ENCODE measurements at regions not wholly inside any gene's neighbourhood (a gene's known extent, or its start where the extent isn't known, plus 50 kb on each side); places are given as distances from the start of the nearest gene placed in this dataset.

DNA sequence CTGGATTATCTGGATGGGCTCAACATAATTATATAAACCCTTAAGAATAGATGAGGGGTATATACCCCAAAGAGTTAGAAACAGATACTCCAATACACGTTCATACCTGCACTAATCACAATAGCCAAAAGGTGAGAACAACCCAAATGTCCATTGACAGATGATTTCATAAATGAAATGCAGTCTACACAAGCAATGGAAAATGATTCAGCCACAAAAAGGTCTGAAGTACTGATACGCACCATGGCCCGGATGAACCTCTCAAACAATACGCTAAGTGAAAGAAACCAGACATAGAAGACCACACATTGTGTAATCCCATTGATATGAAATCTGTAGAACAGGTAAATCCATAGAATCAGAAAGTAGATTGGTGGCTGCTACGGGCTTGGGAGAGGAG lies 316.8 kb downstream of the LPIN1 start:
- DNase-seq: no peak

DNA sequence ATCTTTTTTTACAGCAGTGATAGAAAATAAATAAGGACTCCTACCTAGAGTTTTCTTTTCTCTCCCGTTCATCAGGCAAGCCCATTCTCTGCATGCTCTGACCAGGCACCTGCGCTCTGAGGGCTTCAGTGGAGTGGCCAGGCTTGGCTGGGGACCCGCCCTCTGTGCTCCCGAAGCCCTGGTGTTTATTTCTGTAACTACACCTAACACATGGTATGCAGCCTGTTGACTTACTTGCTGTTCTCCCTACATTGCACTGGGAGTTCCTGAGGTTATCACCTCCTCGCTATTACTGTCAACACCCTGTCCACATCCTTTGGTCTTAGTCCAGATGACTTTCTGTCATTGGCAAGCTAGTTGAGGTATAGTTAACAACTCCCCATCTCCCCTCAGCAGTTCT lies 317.7 kb downstream of the LPIN1 start:
- DNase-seq: no peak

DNA sequence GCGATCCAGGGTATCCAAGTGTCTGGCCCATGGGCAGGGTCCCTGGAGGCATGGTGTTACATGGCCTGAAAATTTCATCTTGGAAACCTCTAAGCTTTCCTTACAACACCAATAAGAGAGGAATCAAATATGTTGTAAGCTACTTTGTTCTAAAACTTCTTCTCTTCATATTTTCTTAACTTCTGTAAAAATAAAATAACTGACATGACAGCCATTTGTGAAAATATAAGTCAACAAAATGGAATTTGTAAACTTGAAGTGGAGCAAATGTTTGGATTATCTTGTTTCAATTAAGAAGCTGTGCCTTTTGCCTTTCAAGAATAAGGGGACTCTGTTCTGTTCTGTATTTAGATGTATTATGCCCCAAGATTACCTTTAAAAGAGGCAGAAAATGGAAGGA lies 319.7 kb downstream of the LPIN1 start:
- no peak for DNase-seq

- DNase-seq: no peak
Observed at GRCh38 chr2:12066986-12067385, 320.6 kb downstream of the LPIN1 start.

DNA sequence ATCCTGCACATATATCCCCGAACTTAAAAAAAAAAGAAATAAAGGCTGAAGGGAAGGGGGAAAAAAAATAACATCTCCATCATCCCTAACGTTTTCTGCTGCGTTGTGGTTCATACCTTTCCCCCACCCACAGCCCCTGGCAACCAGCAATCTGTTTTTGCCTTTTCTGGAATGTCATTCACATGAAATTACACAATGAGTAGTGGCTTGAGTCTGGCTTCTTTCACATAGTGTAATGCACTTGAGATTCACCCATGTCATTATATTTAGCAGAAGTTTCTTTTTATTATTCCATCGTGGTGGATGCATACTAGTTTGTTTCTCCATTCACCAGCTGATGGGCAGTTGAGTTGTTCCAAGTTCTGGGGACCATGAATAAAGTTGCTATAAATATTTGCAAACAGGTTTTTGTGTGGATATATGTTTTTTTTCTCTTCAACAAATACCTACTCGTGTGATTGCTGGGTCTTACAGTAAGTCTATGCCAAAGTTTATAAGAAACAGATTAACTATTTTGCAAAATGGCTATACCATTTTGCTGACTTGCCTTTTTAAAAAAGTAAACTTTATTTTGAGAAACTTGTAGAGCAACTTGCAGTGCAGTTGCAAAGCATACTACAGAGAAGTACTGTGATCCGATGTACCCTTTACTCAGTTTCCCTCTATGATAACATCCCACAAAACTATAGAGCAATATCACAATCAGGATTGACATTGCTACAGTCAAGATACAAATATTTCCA lies 322.5 kb downstream of the LPIN1 start:
- no peak for DNase-seq

- DNase-seq: no peak
Observed at GRCh38 chr2:12070153-12070552, 323.7 kb downstream of the LPIN1 start.

DNA sequence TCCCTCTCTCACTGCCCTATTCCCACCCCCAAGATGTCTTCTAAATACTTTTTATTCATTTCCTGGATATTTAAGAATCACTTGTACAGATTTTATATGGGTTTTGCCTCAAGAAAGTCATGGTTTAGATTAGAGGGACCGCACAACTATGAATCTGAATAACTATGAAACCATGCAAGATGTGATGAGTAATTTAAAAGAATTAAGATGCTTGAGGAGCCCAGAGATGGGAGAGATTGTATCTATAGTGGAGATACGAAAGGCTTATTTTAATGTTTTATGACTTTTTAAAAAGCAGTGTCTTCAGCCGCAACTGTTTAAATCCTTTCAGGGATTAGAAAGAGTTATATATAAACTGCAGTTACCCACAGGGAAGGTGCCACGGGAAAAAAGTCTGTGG lies 324.1 kb downstream of the LPIN1 start:
- DNase-seq: no peak

DNA sequence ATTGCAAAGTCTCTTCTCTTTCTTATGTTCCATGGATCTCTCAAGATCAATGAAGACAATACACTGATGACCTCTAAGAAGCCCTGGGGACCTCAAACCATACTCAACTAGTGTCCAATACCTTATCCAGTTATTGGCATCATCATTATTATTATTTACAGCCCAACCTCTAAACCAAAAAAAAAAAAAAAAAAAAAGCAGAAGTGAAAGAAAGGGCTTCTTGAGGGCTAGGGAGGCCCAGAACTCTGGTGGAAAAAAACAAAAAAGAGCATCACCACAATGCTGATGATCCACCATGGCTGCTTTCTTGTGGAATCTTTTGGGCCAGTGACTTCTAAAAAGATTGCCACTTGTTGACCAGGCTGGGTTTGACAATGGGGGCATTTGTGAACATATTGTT lies 324.9 kb downstream of the LPIN1 start:
- DNase-seq: no peak

GRCh38 chr2:12073217-12073852 lies 326.9 kb downstream of the LPIN1 start:
- DNase-seq: no peak

DNA sequence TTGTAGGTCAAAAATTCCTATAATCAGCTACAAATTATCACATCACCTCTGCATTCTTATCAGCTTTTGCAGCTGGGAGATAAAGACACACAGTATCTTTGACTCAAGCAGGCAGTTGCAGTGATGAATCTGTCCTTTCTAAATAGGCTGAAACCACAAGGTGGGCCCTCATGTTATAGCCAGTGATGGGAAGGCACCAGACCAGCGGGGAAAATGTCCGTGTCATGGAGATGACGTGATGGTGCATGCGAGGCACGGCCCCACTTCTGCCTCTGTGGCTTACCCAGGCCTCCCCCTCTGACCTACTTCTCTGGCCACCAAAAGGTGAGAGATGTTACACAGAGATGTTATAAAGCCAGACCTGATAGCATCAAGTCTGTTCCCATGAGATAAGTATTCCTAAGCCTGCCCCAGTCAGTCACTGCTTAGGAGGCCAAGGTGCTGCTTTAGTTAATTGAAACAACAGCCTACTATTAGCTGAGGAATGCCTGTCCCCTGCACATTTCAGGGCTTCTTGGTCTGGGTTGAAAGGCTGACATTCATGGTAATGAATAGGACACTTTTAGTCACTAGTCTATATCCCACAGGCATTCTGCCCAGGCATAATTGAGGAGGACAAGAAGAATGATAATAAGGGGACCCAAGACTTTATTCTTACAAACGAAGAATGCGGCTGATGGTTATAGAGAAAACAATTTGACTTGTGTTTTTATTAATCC lies 327.9 kb downstream of the LPIN1 start:
- DNase-seq: no peak

GRCh38 chr2:12074845-12075217 lies 328.4 kb downstream of the LPIN1 start:
- DNase-seq: no peak

- DNase-seq: no peak
Observed at GRCh38 chr2:12075603-12076002, 329.2 kb downstream of the LPIN1 start.

DNA sequence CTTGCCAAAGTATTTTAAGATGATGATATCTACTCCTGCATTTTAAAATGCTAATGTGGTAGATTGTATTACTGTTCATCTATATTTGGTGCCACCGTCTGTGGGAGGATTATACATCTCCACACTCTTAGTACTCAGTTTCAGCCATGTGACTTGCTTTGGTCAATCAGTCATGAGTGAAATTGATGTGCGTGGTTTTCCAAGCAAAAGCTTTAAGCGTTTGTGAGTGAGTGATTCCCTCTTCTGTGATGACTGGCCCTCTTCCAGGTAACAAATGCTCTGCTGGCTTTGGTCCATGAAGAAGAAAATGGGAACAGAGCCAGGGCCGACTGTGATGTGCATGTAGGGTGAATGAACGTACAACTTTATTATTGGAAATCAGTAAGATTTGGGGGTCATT lies 330.4 kb downstream of the LPIN1 start:
- DNase-seq: peak; percentile 96

DNA sequence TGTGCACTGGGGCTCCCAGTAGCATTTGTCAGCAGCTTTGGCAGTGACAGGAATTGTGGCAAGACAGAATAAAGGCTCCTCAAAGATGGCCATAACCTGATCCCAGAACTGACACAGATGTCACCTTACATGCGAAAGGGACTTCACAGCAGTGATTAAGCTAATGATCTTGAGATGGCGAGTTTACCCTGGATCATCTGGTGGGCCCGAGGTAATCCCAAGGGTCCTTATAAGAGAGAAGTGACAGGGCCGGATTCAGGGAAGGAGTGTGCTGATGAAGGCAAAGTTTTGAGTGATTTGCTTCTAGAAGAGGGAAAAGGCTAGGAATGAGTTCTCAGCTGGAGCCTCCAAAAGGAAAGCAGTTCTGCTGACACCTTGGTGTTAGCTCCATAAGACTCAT lies 333.9 kb downstream of the LPIN1 start:
- DNase-seq: no peak

DNA sequence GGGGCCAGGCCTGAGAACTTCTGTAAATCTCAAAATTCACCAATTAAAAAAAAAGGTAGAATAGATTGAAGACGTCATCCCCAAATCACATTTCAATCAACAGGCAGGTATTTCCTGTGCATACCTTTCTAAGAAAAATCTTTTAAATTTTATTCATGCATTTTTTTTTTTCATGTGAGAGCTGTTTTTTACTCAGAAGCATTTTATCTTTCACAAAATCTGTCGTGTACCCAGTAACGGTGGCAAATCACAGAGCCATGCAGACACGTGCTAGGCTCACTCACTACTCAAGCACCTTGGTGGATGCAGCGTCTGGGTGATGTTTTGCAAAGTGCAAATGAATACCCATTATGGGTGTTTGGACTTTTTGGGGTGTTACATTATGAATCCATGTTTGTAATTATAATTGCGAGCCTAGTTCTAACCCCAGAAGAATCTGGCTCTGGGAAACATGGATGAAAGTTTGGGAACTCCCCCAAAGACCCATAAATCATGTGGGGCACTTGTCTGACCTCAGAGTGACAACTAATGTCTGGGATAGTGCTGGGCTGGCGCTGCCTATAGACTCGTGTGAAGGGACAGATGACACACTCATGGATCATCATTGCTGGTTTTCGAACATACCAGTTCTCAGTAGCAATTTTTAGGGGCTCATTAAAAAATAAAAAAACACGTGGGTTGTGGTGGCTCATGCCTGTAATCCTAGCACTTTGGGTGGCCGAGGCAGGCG lies 335.2 kb downstream of the LPIN1 start:
- DNase-seq: no peak

GRCh38 chr2:12083081-12083581 lies 336.7 kb downstream of the LPIN1 start:
- no peak for DNase-seq

- DNase-seq: no peak
Observed at GRCh38 chr2:12083713-12084419, 337.4 kb downstream of the LPIN1 start.

GRCh38 chr2:12087175-12087574 lies 340.7 kb downstream of the LPIN1 start:
- DNase-seq: no peak

DNA sequence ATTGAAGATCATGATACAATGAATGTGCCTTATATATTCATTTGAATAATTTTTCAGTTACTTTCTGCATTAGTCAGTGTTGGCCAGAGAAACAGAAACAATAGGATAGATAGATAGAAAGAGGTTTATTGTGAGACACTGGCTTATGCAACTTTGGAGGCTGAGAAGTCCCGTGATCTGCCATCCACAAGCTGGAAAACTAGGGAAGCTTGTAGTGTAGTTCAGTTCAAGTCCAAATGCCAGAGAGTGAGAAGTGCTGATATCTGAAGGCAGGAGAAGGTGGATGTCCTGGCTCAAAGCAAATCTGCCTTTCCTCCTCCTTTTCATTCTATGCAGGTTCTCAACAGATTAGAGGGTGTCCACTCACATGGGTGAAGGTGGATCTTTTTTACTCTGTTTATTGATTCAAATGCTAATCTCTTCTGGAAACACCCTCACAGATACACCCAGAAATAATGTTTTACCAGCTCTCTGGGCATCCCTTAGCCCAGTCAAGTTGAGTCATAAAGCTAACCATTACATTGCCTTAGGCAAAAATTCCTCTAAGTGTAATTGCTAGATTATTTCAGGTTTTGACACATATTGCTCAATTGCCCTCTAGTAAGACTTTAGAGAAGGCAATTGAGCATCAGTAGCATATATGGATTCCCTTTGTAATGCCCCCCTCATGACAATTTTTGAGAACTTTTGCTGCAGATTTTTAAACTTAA lies 341.4 kb downstream of the LPIN1 start:
- no peak for DNase-seq

DNA sequence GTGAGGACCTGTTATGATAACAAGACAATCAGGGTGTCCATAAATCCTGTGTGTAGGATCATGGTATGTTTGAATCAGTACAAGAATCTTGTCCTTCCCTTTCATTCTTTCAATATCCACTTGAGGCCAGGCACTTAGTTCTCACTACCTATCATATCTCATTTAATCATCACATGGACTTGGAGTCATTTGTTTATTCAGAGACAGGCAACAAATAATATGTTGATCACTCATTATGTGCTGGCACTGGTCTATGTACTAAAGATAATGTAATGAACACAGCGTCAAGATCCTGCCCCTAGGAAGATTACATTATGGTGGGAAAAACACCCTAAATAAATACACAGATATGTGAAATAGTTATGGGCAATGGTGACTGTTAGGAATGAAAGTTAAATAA lies 342.6 kb downstream of the LPIN1 start:
- DNase-seq: no peak

DNA sequence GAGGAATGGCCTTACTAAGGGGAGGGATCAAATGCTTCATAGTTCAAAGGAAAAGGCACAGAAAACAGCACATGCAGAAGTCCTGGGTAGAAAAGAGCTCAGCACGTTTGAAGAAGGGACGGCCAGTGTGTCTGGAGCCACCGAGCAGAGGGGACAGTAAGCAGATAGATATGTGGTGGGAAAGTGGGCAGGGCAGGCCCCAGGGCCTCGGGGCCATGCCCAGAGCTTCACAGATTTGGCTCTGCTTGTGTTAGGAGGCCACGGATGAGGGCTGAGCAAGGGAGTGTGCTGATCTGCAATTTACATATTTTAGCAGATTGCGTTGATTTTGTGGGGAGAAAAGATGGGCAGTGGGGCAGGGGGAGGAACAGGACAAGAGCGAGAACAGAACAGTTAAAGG lies 343.1 kb downstream of the LPIN1 start:
- no peak for DNase-seq

GRCh38 chr2:12090072-12090471 lies 343.6 kb downstream of the LPIN1 start:
- DNase-seq: no peak
